ENCODE measurements at regions not wholly inside any gene's neighbourhood (a gene's known extent, or its start where the extent isn't known, plus 50 kb on each side); places are given as distances from the start of the nearest gene placed in this dataset.

DNA sequence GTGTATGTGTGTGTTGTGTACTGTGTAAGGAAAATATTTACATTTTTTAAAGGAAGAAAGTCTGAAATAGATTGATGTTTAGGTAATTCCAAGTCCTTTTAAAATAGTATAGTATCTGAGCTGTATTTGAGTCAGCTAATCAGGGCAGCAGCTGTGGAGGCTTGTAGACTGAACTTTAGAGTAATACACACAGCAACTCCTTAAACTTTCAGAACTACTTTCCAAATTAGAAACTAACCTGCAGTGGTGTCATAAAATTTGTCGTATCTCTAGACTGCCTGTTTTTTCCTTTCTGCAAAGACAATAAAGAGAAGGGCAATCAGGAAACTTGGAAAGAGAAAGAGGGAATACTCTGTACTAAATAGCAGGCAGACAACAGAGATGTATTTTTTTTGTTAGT, 391.0 kb upstream of the AZI2 start:
- TF ChIP-seq, protein P1, sequence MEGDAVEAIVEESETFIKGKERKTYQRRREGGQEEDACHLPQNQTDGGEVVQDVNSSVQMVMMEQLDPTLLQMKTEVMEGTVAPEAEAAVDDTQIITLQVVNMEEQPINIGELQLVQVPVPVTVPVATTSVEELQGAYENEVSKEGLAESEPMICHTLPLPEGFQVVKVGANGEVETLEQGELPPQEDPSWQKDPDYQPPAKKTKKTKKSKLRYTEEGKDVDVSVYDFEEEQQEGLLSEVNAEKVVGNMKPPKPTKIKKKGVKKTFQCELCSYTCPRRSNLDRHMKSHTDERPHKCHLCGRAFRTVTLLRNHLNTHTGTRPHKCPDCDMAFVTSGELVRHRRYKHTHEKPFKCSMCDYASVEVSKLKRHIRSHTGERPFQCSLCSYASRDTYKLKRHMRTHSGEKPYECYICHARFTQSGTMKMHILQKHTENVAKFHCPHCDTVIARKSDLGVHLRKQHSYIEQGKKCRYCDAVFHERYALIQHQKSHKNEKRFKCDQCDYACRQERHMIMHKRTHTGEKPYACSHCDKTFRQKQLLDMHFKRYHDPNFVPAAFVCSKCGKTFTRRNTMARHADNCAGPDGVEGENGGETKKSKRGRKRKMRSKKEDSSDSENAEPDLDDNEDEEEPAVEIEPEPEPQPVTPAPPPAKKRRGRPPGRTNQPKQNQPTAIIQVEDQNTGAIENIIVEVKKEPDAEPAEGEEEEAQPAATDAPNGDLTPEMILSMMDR (IDR thresholded peaks at IDR 0.05 in 4 of 5, conservative IDR thresholded peaks at IDR 0.05 in 1 of 5), result no peak
- TF ChIP-seq POLR2A (IDR thresholded peaks at IDR 0.05), result no peak

Data from gastrocnemius medialis (tissue), 4 donors.